Neuronal stem cell (in vitro differentiated cells): ENCODE measurements at regions not wholly inside any gene's neighbourhood (a gene's known extent, or its start where the extent isn't known, plus 50 kb on each side); places are given as distances from the start of the nearest gene placed in this dataset.

Experiments used
- DNase-seq: peaks from one replicate; pipeline ENCODE4 v3.0.0-alpha.2; 2013; ENCODE audit warnings: low spot score
- H2AFZ ChIP-seq: one replicate; pipeline ENCODE4 v1.6.1; 2013; ENCODE audit warnings: mild to moderate bottlenecking, low read length, inconsistent platforms
- H2AK5ac ChIP-seq: 2 replicates; pipeline ENCODE4 v1.6.1; 2013; ENCODE audit warnings: low read depth, mild to moderate bottlenecking, inconsistent platforms, low read length, moderate library complexity, mixed read lengths
- H2BK120ac ChIP-seq: 2 replicates; pipeline ENCODE4 v1.6.1; 2013; ENCODE audit warnings: low read depth, mild to moderate bottlenecking, inconsistent platforms, low read length, moderate library complexity, mixed read lengths
- H2BK12ac ChIP-seq: one replicate; pipeline ENCODE4 v1.6.1; 2013; ENCODE audit warnings: low read length, inconsistent platforms
- H2BK15ac ChIP-seq: 2 replicates; pipeline ENCODE4 v1.6.1; 2013; ENCODE audit warnings: mild to moderate bottlenecking, low read length, inconsistent platforms, mixed read lengths
- H2BK5ac ChIP-seq: one replicate; pipeline ENCODE4 v1.6.1; 2013; ENCODE audit warnings: inconsistent platforms, mild to moderate bottlenecking, low read length, moderate library complexity
- H3K14ac ChIP-seq: one replicate; pipeline ENCODE4 v1.6.1; 2013; ENCODE audit warnings: low read length, inconsistent platforms
- H3K18ac ChIP-seq: 2 replicates; pipeline ENCODE4 v1.6.1; 2013; ENCODE audit warnings: low read length, inconsistent platforms
- H3K23ac ChIP-seq: 2 replicates; pipeline ENCODE4 v1.6.1; 2013; ENCODE audit warnings: low read depth, mild to moderate bottlenecking, mixed read lengths, low read length, inconsistent platforms; ENCODE audit not compliant: poor library complexity
- H3K27ac ChIP-seq: replicated peaks from 3 replicates; pipeline ENCODE4 v1.5.1; 2013; ENCODE audit warnings: low read length, inconsistent platforms
- H3K27me3 ChIP-seq, 3 experiments: 2 replicates each; pipeline ENCODE4 v1.6.1; 2013; ENCODE audit warnings: low read length in 3 of 3, mild to moderate bottlenecking in 2 of 3, inconsistent platforms in 1 of 3, low read depth in 1 of 3, mixed read lengths in 1 of 3, moderate library complexity in 1 of 3; ENCODE audit not compliant: control insufficient read depth in 3 of 3, insufficient read depth in 3 of 3
- H3K36me3 ChIP-seq, 2 donors: replicated peaks in 1 of 2; 2 replicates each; pipeline ENCODE4 v1.6.1; 2013; ENCODE audit warnings: low read length in 2 of 2; ENCODE audit not compliant: control insufficient read depth in 2 of 2, insufficient read depth in 2 of 2
- H3K4ac ChIP-seq: 2 replicates; pipeline ENCODE4 v1.6.1; 2013; ENCODE audit warnings: inconsistent platforms, mild to moderate bottlenecking, low read length, moderate library complexity
- H3K4me1 ChIP-seq, 2 donors: 1 replicate in 1 of 2; 2 replicates in 1 of 2; pipeline ENCODE4 v1.6.1; 2013; ENCODE audit warnings: low read length in 2 of 2, low read depth in 1 of 2; ENCODE audit not compliant: control insufficient read depth in 2 of 2, insufficient read depth in 1 of 2
- H3K4me2 ChIP-seq: one replicate; pipeline ENCODE4 v1.6.1; 2013; ENCODE audit warnings: mild to moderate bottlenecking, low read length, inconsistent platforms; ENCODE audit not compliant: insufficient read depth, poor library complexity, severe bottlenecking
- H3K4me3 ChIP-seq, 2 donors: 2 replicates each; pipeline ENCODE4 v1.5.1; 2013; ENCODE audit warnings: low read length in 2 of 2, mild to moderate bottlenecking in 2 of 2, inconsistent platforms in 1 of 2, moderate library complexity in 1 of 2
- H3K79me1 ChIP-seq: one replicate; pipeline ENCODE4 v1.6.1; 2013; ENCODE audit warnings: low read depth, mild to moderate bottlenecking, inconsistent platforms, low read length, moderate library complexity
- H3K9ac ChIP-seq: one replicate; pipeline ENCODE4 v1.6.1; 2013; ENCODE audit warnings: mild to moderate bottlenecking, low read depth, low read length, inconsistent platforms; ENCODE audit not compliant: poor library complexity
- H3K9me3 ChIP-seq, 2 donors: replicated peaks in 1 of 2; 2 replicates each; pipeline versions ENCODE3 to v1.6.1; 2013; ENCODE audit warnings: low read length in 2 of 2, mild to moderate bottlenecking in 2 of 2, inconsistent platforms in 1 of 2, low read depth in 1 of 2, mixed read lengths in 1 of 2, moderate library complexity in 1 of 2; ENCODE audit not compliant: control insufficient read depth in 2 of 2, insufficient read depth in 1 of 2
- H4K8ac ChIP-seq: one replicate; pipeline ENCODE4 v1.6.1; 2013; ENCODE audit warnings: low read depth, mild to moderate bottlenecking, inconsistent platforms, low read length, moderate library complexity
- H4K91ac ChIP-seq: one replicate; pipeline ENCODE4 v1.6.1; 2013; ENCODE audit warnings: low read length, low read depth, mild to moderate bottlenecking, inconsistent platforms; ENCODE audit not compliant: poor library complexity
- WGBS, 2 donors: extraction: QIAGEN DNeasy Blood & Tissue Kit; methylation state at CpG; one replicate each; pipeline ENCODE4 v1.1.7; 2013; ENCODE audit warnings: missing lambda C conversion rate in 2 of 2, mixed read lengths in 1 of 2; ENCODE audit not compliant: insufficient read length in 2 of 2, insufficient replicate concordance in 1 of 2; ENCODE audit errors: extremely low coverage in 2 of 2; 5-methylcytosine and 5-hydroxymethylcytosine counted together

DNA sequence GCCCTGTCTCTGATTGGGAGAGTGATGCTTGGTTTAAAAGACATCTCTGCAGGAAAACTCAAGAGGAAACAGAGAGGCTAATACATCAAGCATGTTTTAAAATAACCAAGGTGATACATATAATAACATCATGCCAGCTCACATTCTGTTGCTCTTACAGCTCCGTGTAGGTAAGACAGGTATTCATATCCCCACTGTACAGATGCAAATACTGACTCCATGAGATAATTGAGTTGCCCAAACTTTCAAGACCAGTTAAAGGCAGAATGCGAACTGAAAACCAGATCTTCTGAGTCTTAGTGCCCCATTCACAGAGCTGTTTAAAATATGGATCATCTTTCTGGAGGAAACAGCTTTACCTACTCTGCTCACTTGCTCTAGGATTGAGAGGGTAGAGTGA is 214.0 kb downstream of the PIK3R1 start:
- Histone ChIP-seq H3K23ac (no peak overlapping the region), H3K9me3 (no peaks in the 10 kb centered on the region), H4K8ac (no peak overlapping the region), H3K36me3 (peaks cover 0 to 2% of the 10 kb centered on the region in 2 donors), H2BK120ac (no peak overlapping the region), H3K27me3 (no peaks in the 10 kb centered on the region), H4K91ac (no peak overlapping the region), H3K18ac (no peak overlapping the region), H3K27ac (no peak overlapping the region), H3K4me1 (peaks cover 0 to 2% of the 10 kb centered on the region in 2 donors), H2AK5ac (no peak overlapping the region), H3K4ac (no peak overlapping the region), H3K79me1 (no peaks in the 10 kb centered on the region), H3K4me3 (no peak overlapping the region), H2BK15ac (no peak overlapping the region), H3K4me2 (no peak overlapping the region), H2BK12ac (no peak overlapping the region), H2AFZ (no peak overlapping the region), H3K14ac (no peak overlapping the region), H2BK5ac (no peak overlapping the region), H3K9ac (no peak overlapping the region)
- no peak for DNase-seq
- WGBS, 2 donors = no CpG with 5 or more reads among the region's 2 CpGs

GRCh38 chr5:68430279-68430678 is 214.7 kb downstream of the PIK3R1 start:
- H3K27ac ChIP-seq = no peak overlapping the region
- DNase-seq = no peak
- no peak overlapping the region for H3K9ac ChIP-seq
- H3K27me3 ChIP-seq = no peaks in the 10 kb centered on the region
- H3K9me3 ChIP-seq = no peaks in the 10 kb centered on the region
- H2BK15ac ChIP-seq = no peak overlapping the region
- no peak overlapping the region for H3K14ac ChIP-seq
- H3K4me3 ChIP-seq = no peak overlapping the region
- H3K18ac ChIP-seq = no peak overlapping the region
- H3K36me3 ChIP-seq = peaks cover 0 to 2% of the 10 kb centered on the region in 2 donors
- H3K4me2 ChIP-seq = no peak overlapping the region
- no peak overlapping the region for H2AFZ ChIP-seq
- no peak overlapping the region for H2BK120ac ChIP-seq
- no peak overlapping the region for H4K91ac ChIP-seq
- no peak overlapping the region for H2BK5ac ChIP-seq
- peaks cover 0 to 2% of the 10 kb centered on the region in 2 donors for H3K4me1 ChIP-seq
- no peak overlapping the region for H2BK12ac ChIP-seq
- H3K4ac ChIP-seq = no peak overlapping the region
- no CpG with 5 or more reads among the region's 1 CpG for WGBS, 2 donors
- H2AK5ac ChIP-seq = no peak overlapping the region
- no peaks in the 10 kb centered on the region for H3K79me1 ChIP-seq
- no peak overlapping the region for H3K23ac ChIP-seq
- H4K8ac ChIP-seq = no peak overlapping the region

DNA sequence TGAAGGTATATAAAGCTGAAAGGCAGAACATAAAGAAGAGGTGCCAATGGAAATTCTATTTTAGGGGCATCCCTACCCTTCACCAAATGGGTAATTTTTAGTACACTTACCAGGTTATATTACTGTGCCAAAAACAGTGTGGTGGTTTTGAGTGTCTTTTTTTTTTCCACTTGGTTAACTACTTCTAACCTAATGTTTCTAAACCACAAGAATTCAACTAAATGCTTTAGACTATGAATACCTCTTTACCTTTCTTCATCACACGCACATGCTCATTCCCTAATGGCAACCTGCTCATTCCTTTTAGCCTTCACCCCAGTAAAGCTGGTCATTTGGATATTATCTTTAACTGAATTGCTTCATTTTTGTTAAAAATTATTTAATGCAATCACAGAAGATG is 215.6 kb downstream of the PIK3R1 start:
- H3K14ac ChIP-seq = no peak overlapping the region
- no peak overlapping the region for H2BK15ac ChIP-seq
- H2AK5ac ChIP-seq = no peak overlapping the region
- H3K4me1 ChIP-seq = peaks cover 0 to 2% of the 10 kb centered on the region in 2 donors
- H3K18ac ChIP-seq = no peak overlapping the region
- no peaks in the 10 kb centered on the region for H3K79me1 ChIP-seq
- H3K27me3 ChIP-seq = no peaks in the 10 kb centered on the region
- no peak overlapping the region for H3K4me3 ChIP-seq
- H2BK5ac ChIP-seq = no peak overlapping the region
- no peak overlapping the region for H3K23ac ChIP-seq
- no peak overlapping the region for H3K27ac ChIP-seq
- no peak overlapping the region for H4K8ac ChIP-seq
- H3K4me2 ChIP-seq = no peak overlapping the region
- no peaks in the 10 kb centered on the region for H3K9me3 ChIP-seq
- H3K9ac ChIP-seq = no peak overlapping the region
- no peak overlapping the region for H2AFZ ChIP-seq
- no peak overlapping the region for H2BK120ac ChIP-seq
- H3K36me3 ChIP-seq = peaks cover 0 to 2% of the 10 kb centered on the region in 2 donors
- WGBS, 2 donors = no CpG with 5 or more reads among the region's 1 CpG
- no peak overlapping the region for H2BK12ac ChIP-seq
- no peak for DNase-seq
- no peak overlapping the region for H4K91ac ChIP-seq
- no peak overlapping the region for H3K4ac ChIP-seq

DNA sequence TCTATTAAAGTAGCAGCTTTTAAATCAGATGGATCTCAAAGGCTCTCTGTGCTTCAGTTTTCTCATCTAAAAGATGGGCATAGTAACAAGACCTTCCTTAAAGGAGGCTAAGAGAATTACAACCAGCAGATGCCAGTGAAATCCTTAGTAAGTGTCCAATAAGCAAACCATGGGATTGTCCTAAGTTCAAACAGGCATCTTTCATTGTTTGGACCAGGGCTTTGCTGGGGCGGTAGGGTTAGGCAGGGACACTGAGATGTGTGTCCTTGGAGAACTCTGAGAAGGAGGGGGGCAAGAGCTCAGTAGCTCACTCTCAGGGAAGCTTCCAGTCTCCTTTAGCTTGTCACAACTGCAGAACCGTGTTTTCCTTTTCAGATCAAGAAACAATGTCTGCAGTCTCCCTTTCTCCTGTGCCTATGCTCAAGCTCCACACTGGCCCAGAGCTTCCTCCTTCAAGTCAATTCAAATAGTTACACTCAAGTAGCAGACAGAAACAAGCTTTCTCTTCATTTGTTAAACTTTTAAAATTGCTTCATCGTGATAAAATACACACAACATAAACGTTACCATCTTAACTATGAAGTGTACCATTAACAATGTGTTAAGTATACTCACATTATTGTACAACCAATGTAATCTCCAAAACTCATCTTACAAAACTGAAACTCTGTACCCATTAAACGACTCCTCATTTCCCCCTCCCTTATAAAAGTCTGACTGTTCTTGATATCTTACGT is 216.2 kb downstream of the PIK3R1 start:
- Histone ChIP-seq H3K23ac (no peak overlapping the region), H4K8ac (no peak overlapping the region), H3K18ac (no peak overlapping the region), H2BK15ac (no peak overlapping the region), H4K91ac (no peak overlapping the region), H3K79me1 (no peaks in the 10 kb centered on the region), H3K9me3 (no peaks in the 10 kb centered on the region), H3K27ac (no peak overlapping the region), H3K4ac (no peak overlapping the region), H3K14ac (no peak overlapping the region), H3K9ac (no peak overlapping the region), H2AFZ (no peak overlapping the region), H3K4me2 (no peak overlapping the region), H3K27me3 (no peaks in the 10 kb centered on the region), H2BK120ac (no peak overlapping the region), H3K4me3 (no peak overlapping the region), H2BK12ac (no peak overlapping the region), H3K4me1 (peaks cover 0 to 2% of the 10 kb centered on the region in 2 donors), H2AK5ac (no peak overlapping the region), H2BK5ac (no peak overlapping the region), H3K36me3 (no peaks in the 10 kb centered on the region)
- no CpG with 5 or more reads among the region's 6 CpGs for WGBS, 2 donors
- no peak for DNase-seq
